ENCODE measurements at regions not wholly inside any gene's neighbourhood (a gene's known extent, or its start where the extent isn't known, plus 50 kb on each side); places are given as distances from the start of the nearest gene placed in this dataset.
"Not testable (repeated sequence)": the region's sequence is repeated elsewhere in the genome, so short reads cannot be mapped to it uniquely, and the experiment has no call there.

GRCh38 chr1:238443687-238444086, 553.0 kb upstream of the ZP4 start:
- H4K20me1 ChIP-seq (ENCODE audit: insufficient read depth, low read length): no peaks in the 10 kb centered on the region
- H3K4me3 ChIP-seq (ENCODE audit: insufficient read depth, low read length): no peak overlapping the region
- no peaks in the 10 kb centered on the region for H3K36me3 ChIP-seq (ENCODE audit: insufficient read depth, low read length)
- DNase-seq (ENCODE audit: insufficient read length, low spot score, missing footprints): no peak
- H3K4me2 ChIP-seq (ENCODE audit: insufficient read depth, low read length): no peak overlapping the region
- H3K27ac ChIP-seq (ENCODE audit: low read depth, low read length): no peak overlapping the region
- H2AFZ ChIP-seq (ENCODE audit: low read length): no peak overlapping the region
- no peaks in the 10 kb centered on the region for H3K9me3 ChIP-seq (ENCODE audit: low read depth, low read length)
- no peaks in the 10 kb centered on the region for H3K27me3 ChIP-seq (ENCODE audit: insufficient read depth, low read length)
- H3K79me2 ChIP-seq (ENCODE audit: insufficient read depth, low read length): no peaks in the 10 kb centered on the region
- H3K4me1 ChIP-seq (ENCODE audit: insufficient read depth, low read length): no peaks in the 10 kb centered on the region
- TF ChIP-seq CTCF (IDR thresholded peaks at IDR 0.05; ENCODE audit: extremely low read depth, low read depth, low read length): no peak

GRCh38 chr1:238439511-238439910, 548.8 kb upstream of the ZP4 start:
- no peak overlapping the region for H3K27ac ChIP-seq (ENCODE audit: low read depth, low read length)
- H3K36me3 ChIP-seq (ENCODE audit: insufficient read depth, low read length): no peaks in the 10 kb centered on the region
- H3K27me3 ChIP-seq (ENCODE audit: insufficient read depth, low read length): no peaks in the 10 kb centered on the region
- no peak overlapping the region for H3K4me3 ChIP-seq (ENCODE audit: insufficient read depth, low read length)
- H3K4me2 ChIP-seq (ENCODE audit: insufficient read depth, low read length): no peak overlapping the region
- no peak for DNase-seq (ENCODE audit: insufficient read length, low spot score, missing footprints)
- H3K9me3 ChIP-seq (ENCODE audit: low read depth, low read length): no peaks in the 10 kb centered on the region
- H2AFZ ChIP-seq (ENCODE audit: low read length): no peak overlapping the region
- TF ChIP-seq CTCF (IDR thresholded peaks at IDR 0.05; ENCODE audit: extremely low read depth, low read depth, low read length): no peak
- no peaks in the 10 kb centered on the region for H3K4me1 ChIP-seq (ENCODE audit: insufficient read depth, low read length)
- no peaks in the 10 kb centered on the region for H4K20me1 ChIP-seq (ENCODE audit: insufficient read depth, low read length)
- H3K79me2 ChIP-seq (ENCODE audit: insufficient read depth, low read length): no peaks in the 10 kb centered on the region

- Histone ChIP-seq H3K4me2 (ENCODE audit: insufficient read depth, low read length) (no peak overlapping the region), H3K4me1 (ENCODE audit: insufficient read depth, low read length) (no peaks in the 10 kb centered on the region), H3K27ac (ENCODE audit: low read depth, low read length) (no peak overlapping the region), H3K36me3 (ENCODE audit: insufficient read depth, low read length) (no peaks in the 10 kb centered on the region), H2AFZ (ENCODE audit: low read length) (no peak overlapping the region), H4K20me1 (ENCODE audit: insufficient read depth, low read length) (no peaks in the 10 kb centered on the region), H3K4me3 (ENCODE audit: insufficient read depth, low read length) (no peak overlapping the region), H3K9me3 (ENCODE audit: low read depth, low read length) (no peaks in the 10 kb centered on the region), H3K27me3 (ENCODE audit: insufficient read depth, low read length) (no peaks in the 10 kb centered on the region), H3K79me2 (ENCODE audit: insufficient read depth, low read length) (no peaks in the 10 kb centered on the region)
- no peak for DNase-seq (ENCODE audit: insufficient read length, low spot score, missing footprints)
- no peak for TF ChIP-seq CTCF (IDR thresholded peaks at IDR 0.05; ENCODE audit: extremely low read depth, low read depth, low read length)
These were observed 547.9 kb upstream of the ZP4 start for GRCh38 chr1:238438311-238439270.

- peak; percentile 22 for TF ChIP-seq CTCF (IDR thresholded peaks at IDR 0.05; ENCODE audit: extremely low read depth, low read depth, low read length)
These were observed 539.0 kb upstream of the ZP4 start for GRCh38 chr1:238429703-238430102.

More at GRCh38 chr1:238429703-238430102, 539.0 kb upstream of the ZP4 start:
- not testable (repeated sequence) for H4K20me1 ChIP-seq (ENCODE audit: insufficient read depth, low read length); H3K4me2 ChIP-seq (ENCODE audit: insufficient read depth, low read length); H3K27ac ChIP-seq (ENCODE audit: low read depth, low read length); H3K36me3 ChIP-seq (ENCODE audit: insufficient read depth, low read length); H3K27me3 ChIP-seq (ENCODE audit: insufficient read depth, low read length); DNase-seq (ENCODE audit: insufficient read length, low spot score, missing footprints); H3K9me3 ChIP-seq (ENCODE audit: low read depth, low read length); H2AFZ ChIP-seq (ENCODE audit: low read length); H3K79me2 ChIP-seq (ENCODE audit: insufficient read depth, low read length); H3K4me1 ChIP-seq (ENCODE audit: insufficient read depth, low read length); H3K4me3 ChIP-seq (ENCODE audit: insufficient read depth, low read length)
